ENCODE measurements at regions not wholly inside any gene's neighbourhood (a gene's known extent, or its start where the extent isn't known, plus 50 kb on each side); places are given as distances from the start of the nearest gene placed in this dataset.

- in situ Hi-C loops (cut with HindIII; ENCODE audit: low sequenced_read_pairs) = no loop called here
- DNase-seq (ENCODE audit: low read depth, low spot score) = no peak
- H3K4me3 ChIP-seq (ENCODE audit: low read depth, low read length) = no peak overlapping the region
- TF ChIP-seq, protein P1, sequence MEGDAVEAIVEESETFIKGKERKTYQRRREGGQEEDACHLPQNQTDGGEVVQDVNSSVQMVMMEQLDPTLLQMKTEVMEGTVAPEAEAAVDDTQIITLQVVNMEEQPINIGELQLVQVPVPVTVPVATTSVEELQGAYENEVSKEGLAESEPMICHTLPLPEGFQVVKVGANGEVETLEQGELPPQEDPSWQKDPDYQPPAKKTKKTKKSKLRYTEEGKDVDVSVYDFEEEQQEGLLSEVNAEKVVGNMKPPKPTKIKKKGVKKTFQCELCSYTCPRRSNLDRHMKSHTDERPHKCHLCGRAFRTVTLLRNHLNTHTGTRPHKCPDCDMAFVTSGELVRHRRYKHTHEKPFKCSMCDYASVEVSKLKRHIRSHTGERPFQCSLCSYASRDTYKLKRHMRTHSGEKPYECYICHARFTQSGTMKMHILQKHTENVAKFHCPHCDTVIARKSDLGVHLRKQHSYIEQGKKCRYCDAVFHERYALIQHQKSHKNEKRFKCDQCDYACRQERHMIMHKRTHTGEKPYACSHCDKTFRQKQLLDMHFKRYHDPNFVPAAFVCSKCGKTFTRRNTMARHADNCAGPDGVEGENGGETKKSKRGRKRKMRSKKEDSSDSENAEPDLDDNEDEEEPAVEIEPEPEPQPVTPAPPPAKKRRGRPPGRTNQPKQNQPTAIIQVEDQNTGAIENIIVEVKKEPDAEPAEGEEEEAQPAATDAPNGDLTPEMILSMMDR (IDR thresholded peaks at IDR 0.05; ENCODE audit: low read depth, low read length) = no peak
These were observed 145.9 kb upstream of the VASH1 start for GRCh38 chr14:76615331-76615730.

DNA sequence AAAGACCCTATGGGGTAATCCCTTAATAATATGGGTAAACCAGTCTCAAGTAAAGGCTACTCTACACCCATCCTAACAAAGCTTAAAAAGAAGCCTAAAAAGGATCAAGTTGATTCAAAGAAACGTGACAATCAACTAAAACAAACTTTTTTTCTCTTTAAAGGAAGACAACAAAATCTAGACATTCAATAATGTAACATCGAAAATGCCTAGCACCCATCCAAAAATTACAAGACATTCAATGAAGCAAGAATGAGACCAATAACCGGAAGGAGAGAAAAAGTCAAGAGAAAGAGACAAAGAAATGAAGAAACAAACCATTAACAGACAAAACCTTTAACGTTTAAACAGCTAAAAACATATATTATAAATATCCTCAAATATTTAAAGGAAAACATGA is 143.8 kb upstream of the VASH1 start:
- H3K4me3 ChIP-seq (ENCODE audit: low read depth, low read length) = no peak overlapping the region
- no peak for DNase-seq (ENCODE audit: low read depth, low spot score)
- TF ChIP-seq, protein P1 (IDR thresholded peaks at IDR 0.05; ENCODE audit: low read depth, low read length) = no peak
- in situ Hi-C loops (cut with HindIII; ENCODE audit: low sequenced_read_pairs) = no loop called here

DNA sequence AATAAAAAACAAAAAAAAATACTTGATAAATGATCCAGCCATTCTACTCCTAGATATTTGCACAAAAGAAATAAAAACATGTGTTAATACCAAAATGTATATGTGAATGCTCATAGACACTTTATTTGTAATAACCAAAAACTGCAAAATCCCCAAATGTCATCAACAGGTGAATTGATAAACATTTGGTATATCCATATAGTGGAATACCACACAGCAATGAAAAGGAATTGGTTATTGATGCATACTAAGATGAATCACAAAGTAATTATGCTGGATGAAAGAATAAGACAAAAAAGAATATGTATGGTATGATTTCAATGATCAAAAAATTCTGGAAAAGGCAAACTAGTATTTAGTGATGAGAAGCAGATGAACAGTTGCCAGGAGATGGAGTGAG is 124.7 kb upstream of the VASH1 start:
- in situ Hi-C loops (cut with HindIII; ENCODE audit: low sequenced_read_pairs) = no loop called here
- no peak overlapping the region for H3K4me3 ChIP-seq (ENCODE audit: low read depth, low read length)
- no peak for DNase-seq (ENCODE audit: low read depth, low spot score)
- TF ChIP-seq, protein P1 (IDR thresholded peaks at IDR 0.05; ENCODE audit: low read depth, low read length) = no peak

- TF ChIP-seq, protein P1 (IDR thresholded peaks at IDR 0.05; ENCODE audit: low read depth, low read length) = no peak
- in situ Hi-C loops (cut with HindIII; ENCODE audit: low sequenced_read_pairs) = no loop called here
- no peak overlapping the region for H3K4me3 ChIP-seq (ENCODE audit: low read depth, low read length)
- no peak for DNase-seq (ENCODE audit: low read depth, low spot score)
These were observed 122.4 kb upstream of the VASH1 start for GRCh38 chr14:76638841-76639240.

DNA sequence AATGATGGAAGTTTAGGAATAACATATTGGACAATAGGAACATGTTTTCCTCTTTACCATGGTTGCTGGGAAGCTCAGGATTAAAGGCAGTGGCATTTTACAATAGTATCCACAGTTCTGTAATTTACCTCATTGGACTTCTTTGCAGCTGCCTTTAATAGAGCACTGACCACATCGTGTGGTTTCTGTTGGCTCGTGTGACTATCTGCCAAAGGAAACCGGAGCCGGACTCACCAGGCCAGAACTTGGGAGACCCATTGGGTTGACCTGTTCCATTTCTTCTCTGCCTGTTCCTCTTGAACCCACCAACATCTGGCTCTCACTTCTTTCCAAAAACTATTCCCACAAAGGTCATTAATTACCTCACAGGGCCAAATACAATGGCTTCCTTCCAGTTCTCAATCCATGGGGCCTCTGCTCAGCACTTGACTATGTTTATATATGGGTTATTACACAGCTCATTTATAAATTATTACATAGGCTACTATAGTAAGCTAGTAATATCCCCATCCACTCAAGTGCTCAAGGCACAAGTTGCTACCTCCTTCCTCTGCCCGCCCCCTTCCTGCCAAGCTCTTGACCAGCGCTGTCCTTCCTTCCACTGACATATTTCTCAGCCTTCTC is 121.5 kb upstream of the VASH1 start:
- in situ Hi-C loops (cut with HindIII; ENCODE audit: low sequenced_read_pairs) = no loop called here
- no peak overlapping the region for H3K4me3 ChIP-seq (ENCODE audit: low read depth, low read length)
- TF ChIP-seq, protein P1 (IDR thresholded peaks at IDR 0.05; ENCODE audit: low read depth, low read length) = no peak
- DNase-seq (ENCODE audit: low read depth, low spot score) = no peak

DNA sequence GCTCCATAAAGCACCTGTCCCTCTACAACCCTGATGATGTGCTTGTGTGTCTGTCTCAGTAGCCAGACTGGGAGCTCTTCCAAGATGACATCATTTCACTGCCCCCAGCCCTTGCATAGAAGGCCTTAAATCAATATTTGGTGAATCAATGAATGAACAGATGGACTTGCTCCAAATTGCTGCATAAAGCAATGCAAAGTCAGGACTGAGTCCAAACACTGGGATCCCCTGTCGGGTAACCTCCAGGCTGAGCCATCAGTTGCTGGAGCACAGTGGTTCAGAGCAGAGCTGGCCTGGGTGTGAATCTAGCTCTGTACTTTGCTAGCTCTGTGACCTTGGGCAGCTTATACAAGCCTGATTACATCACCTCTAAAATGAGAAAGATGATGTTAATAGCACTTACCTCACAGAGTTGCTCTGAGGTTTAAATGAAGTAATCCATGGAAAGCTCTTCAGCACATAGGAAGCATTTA is 120.3 kb upstream of the VASH1 start:
- no peak overlapping the region for H3K4me3 ChIP-seq (ENCODE audit: low read depth, low read length)
- in situ Hi-C loops (cut with HindIII; ENCODE audit: low sequenced_read_pairs) = no loop called here
- TF ChIP-seq, protein P1 (IDR thresholded peaks at IDR 0.05; ENCODE audit: low read depth, low read length) = no peak
- no peak for DNase-seq (ENCODE audit: low read depth, low spot score)
